SK-N-SH treated with all-trans-retinoic acid at 6 μM for 48 hours (cell line): ENCODE measurements at regions not wholly inside any gene's neighbourhood (a gene's known extent, or its start where the extent isn't known, plus 50 kb on each side); places are given as distances from the start of the nearest gene placed in this dataset.

Experiments
- ATAC-seq: fragments of 200-7000 bp; cut with Tn5 transposase; 3 replicates; pipeline ENCODE4 v1.9.1; 2020; ENCODE audit warnings: mild to moderate bottlenecking, moderate library complexity
- ARNTL ChIP-seq: fragments of 450-650 bp; formaldehyde crosslinking; IDR thresholded peaks from 2 replicates; pipeline ENCODE4 v1.5.0; 2020; ENCODE audit warnings: low read depth, mild to moderate bottlenecking, moderate library complexity, borderline replicate concordance
- BACH2 ChIP-seq: fragments of 250-450 bp; sonication (Bioruptor Pico); IDR thresholded peaks from 2 replicates; pipeline ENCODE4 v1.9.0; 2021; ENCODE audit warnings: mild to moderate bottlenecking, borderline replicate concordance
- CSDC2 ChIP-seq: fragments of 250-450 bp; sonication (Bioruptor Pico); IDR thresholded peaks from 2 replicates; pipeline ENCODE4 v1.5.0; 2020; ENCODE audit warnings: mild to moderate bottlenecking, moderate library complexity
- ESRRG ChIP-seq: fragments of 250-450 bp; sonication (Bioruptor Pico); IDR thresholded peaks from 2 replicates; pipeline ENCODE4 v1.6.1; 2021; ENCODE audit warnings: mild to moderate bottlenecking
- GLIS3 ChIP-seq: fragments of 250-450 bp; sonication (Bioruptor Pico); IDR thresholded peaks from 2 replicates; pipeline ENCODE4 v1.5.0; 2020; ENCODE audit warnings: mild to moderate bottlenecking, moderate library complexity
- ISL1 ChIP-seq: fragments of 250-450 bp; sonication (Bioruptor Pico); IDR thresholded peaks from 2 replicates; pipeline ENCODE4 v2.1.2; 2022; ENCODE audit warnings: mild to moderate bottlenecking, moderate library complexity
- OSR1 ChIP-seq: fragments of 250-450 bp; sonication (Bioruptor Pico); IDR thresholded peaks from 2 replicates; pipeline ENCODE4 v1.8.0; 2022; ENCODE audit warnings: moderate library complexity, mild to moderate bottlenecking, inconsistent platforms
- PATZ1 ChIP-seq: fragments of 250-450 bp; sonication (Bioruptor Pico); IDR thresholded peaks from 2 replicates; pipeline ENCODE4 v1.8.0; 2020; ENCODE audit warnings: mild to moderate bottlenecking, moderate library complexity, borderline replicate concordance
- PPARA ChIP-seq: fragments of 250-450 bp; sonication (Bioruptor Pico); IDR thresholded peaks from 2 replicates; pipeline ENCODE4 v1.5.0; 2020; ENCODE audit warnings: mild to moderate bottlenecking, borderline replicate concordance
- SNAI2 ChIP-seq: fragments of 250-450 bp; sonication (Bioruptor Pico); IDR thresholded peaks from 2 replicates; pipeline ENCODE4 v1.5.0; 2020; ENCODE audit warnings: mild to moderate bottlenecking, moderate library complexity
- TCF4 ChIP-seq: fragments of 250-450 bp; sonication (Bioruptor Pico); IDR thresholded peaks from 2 replicates; pipeline ENCODE4 v1.8.0; 2021; ENCODE audit warnings: mild to moderate bottlenecking, moderate library complexity, borderline replicate concordance
- TOX ChIP-seq: fragments of 250-450 bp; sonication (Bioruptor Pico); IDR thresholded peaks from 2 replicates; pipeline ENCODE4 v1.8.0; 2021; ENCODE audit warnings: mild to moderate bottlenecking, moderate library complexity, borderline replicate concordance
- TSHZ2 ChIP-seq: fragments of 250-450 bp; sonication (Bioruptor Pico); IDR thresholded peaks from 2 replicates; pipeline ENCODE4 v1.5.0; 2020; ENCODE audit warnings: mild to moderate bottlenecking, moderate library complexity
- ZC3H10 ChIP-seq: fragments of 250-450 bp; sonication (Bioruptor Pico); IDR thresholded peaks from 2 replicates; pipeline ENCODE4 v1.5.1; 2021; ENCODE audit warnings: mild to moderate bottlenecking, moderate library complexity
- ZFP3 ChIP-seq: fragments of 250-450 bp; sonication (Bioruptor Pico); IDR thresholded peaks from 2 replicates; pipeline ENCODE4 v1.5.0; 2020; ENCODE audit warnings: mild to moderate bottlenecking, moderate library complexity
- ZFP30 ChIP-seq: fragments of 450-650 bp; formaldehyde crosslinking; IDR thresholded peaks from 2 replicates; pipeline ENCODE4 v1.5.0; 2022; ENCODE audit warnings: mild to moderate bottlenecking, moderate library complexity
- ZNF565 ChIP-seq: fragments of 450-650 bp; formaldehyde crosslinking; conservative IDR thresholded peaks from 2 replicates; pipeline ENCODE4 v1.5.0; 2020; ENCODE audit warnings: low read depth, mild to moderate bottlenecking, moderate library complexity
- ZNF70 ChIP-seq: fragments of 450-650 bp; formaldehyde crosslinking; IDR thresholded peaks from 2 replicates; pipeline ENCODE4 v1.5.0; 2020; ENCODE audit warnings: mild to moderate bottlenecking, moderate library complexity
- ZNF8 ChIP-seq: fragments of 450-650 bp; formaldehyde crosslinking; IDR thresholded peaks from 2 replicates; pipeline ENCODE4 v1.5.0; 2020; ENCODE audit warnings: mild to moderate bottlenecking, moderate library complexity
- TF ChIP-seq, protein P1 (sequence below): fragments of 250-450 bp; sonication (Bioruptor Pico); IDR thresholded peaks from 2 replicates; pipeline ENCODE4 v1.8.0; 2021; ENCODE audit warnings: low read depth, mild to moderate bottlenecking, moderate library complexity, borderline replicate concordance
- TF ChIP-seq, protein P2 (sequence below): fragments of 250-450 bp; sonication (Bioruptor Pico); IDR thresholded peaks from 2 replicates; pipeline ENCODE4 v1.5.1; 2020; ENCODE audit warnings: low read depth, mild to moderate bottlenecking, moderate library complexity
- TF ChIP-seq, protein P3 (sequence below): fragments of 250-450 bp; sonication (Bioruptor Pico); IDR thresholded peaks from 2 replicates; pipeline ENCODE4 v1.5.1; 2021; ENCODE audit warnings: mild to moderate bottlenecking, moderate library complexity

DNA sequence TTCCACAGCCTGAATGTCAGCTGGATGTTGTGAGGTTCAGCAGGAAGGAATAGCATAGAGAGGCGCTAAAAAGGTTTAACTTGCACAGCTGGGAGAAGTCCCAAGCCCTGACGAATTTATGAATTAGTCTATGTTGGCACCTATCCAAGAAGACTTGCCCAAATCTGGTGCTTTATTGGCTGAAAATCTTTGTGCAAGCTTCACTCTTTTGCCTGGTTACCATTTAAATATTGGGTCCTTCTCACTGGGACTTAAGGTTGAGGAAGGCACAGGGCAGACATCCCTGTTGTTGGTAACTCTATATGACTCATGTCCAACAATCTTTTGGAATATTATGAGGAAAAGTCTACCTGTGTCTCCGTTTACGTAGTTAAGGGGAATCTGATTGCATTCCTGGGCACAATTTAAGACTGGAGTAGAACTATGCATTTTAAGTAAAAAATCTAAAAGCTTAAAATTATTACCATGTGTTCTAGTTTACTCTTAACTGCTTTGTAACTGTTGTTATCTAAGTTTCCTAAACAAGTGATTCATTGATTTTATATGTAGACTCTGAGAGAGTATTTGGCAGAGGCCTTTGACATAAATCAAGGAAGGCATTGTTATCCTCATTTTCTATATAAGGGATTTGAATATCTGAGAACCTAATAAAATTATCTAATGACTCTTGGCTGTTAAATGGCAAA, 181.7 kb upstream of the DPYD start:
- TF ChIP-seq CSDC2 (CRISPR knock-in tag) = no peak
- no peak for TF ChIP-seq ZNF565 (CRISPR knock-in tag)
- peak; percentile 57; the same call in 1 of the 2 replicates for TF ChIP-seq ISL1
- TF ChIP-seq ZC3H10 (CRISPR knock-in tag) = no peak
- TF ChIP-seq ZNF8 (CRISPR knock-in tag) = no peak
- peak; percentile 79 for ATAC-seq

- ATAC-seq = no peak
These were observed 180.5 kb upstream of the DPYD start for GRCh38 chr1:98101364-98101763.

GRCh38 chr1:98099501-98099900, 178.7 kb upstream of the DPYD start:
- no peak for ATAC-seq
- TF ChIP-seq TSHZ2 (no peak), ZC3H10 (CRISPR knock-in tag) (no peak), GLIS3 (no peak), TCF4 (CRISPR knock-in tag) (no peak), CSDC2 (CRISPR knock-in tag) (no peak), SNAI2 (CRISPR knock-in tag) (no peak), PATZ1 (CRISPR knock-in tag) (no peak), ARNTL (no peak), ZNF565 (CRISPR knock-in tag) (no peak), PPARA (CRISPR knock-in tag) (no peak), ZFP3 (CRISPR knock-in tag) (no peak)

More at GRCh38 chr1:98101364-98101763, 180.5 kb upstream of the DPYD start:
- TF ChIP-seq, protein P1, sequence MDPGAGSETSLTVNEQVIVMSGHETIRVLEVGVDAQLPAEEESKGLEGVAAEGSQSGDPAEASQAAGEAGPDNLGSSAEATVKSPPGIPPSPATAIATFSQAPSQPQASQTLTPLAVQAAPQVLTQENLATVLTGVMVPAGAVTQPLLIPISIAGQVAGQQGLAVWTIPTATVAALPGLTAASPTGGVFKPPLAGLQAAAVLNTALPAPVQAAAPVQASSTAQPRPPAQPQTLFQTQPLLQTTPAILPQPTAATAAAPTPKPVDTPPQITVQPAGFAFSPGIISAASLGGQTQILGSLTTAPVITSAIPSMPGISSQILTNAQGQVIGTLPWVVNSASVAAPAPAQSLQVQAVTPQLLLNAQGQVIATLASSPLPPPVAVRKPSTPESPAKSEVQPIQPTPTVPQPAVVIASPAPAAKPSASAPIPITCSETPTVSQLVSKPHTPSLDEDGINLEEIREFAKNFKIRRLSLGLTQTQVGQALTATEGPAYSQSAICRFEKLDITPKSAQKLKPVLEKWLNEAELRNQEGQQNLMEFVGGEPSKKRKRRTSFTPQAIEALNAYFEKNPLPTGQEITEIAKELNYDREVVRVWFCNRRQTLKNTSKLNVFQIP (CRISPR knock-in tag) = no peak
- TF ChIP-seq ZC3H10 (CRISPR knock-in tag) (no peak), GLIS3 (no peak), ZFP30 (CRISPR knock-in tag) (no peak), ESRRG (CRISPR knock-in tag) (no peak), BACH2 (CRISPR knock-in tag) (no peak), CSDC2 (CRISPR knock-in tag) (no peak), TOX (CRISPR knock-in tag) (no peak), TCF4 (CRISPR knock-in tag) (no peak), TSHZ2 (no peak), OSR1 (CRISPR knock-in tag) (no peak), ARNTL (no peak), ZNF70 (CRISPR knock-in tag) (no peak)
- TF ChIP-seq, protein P2, sequence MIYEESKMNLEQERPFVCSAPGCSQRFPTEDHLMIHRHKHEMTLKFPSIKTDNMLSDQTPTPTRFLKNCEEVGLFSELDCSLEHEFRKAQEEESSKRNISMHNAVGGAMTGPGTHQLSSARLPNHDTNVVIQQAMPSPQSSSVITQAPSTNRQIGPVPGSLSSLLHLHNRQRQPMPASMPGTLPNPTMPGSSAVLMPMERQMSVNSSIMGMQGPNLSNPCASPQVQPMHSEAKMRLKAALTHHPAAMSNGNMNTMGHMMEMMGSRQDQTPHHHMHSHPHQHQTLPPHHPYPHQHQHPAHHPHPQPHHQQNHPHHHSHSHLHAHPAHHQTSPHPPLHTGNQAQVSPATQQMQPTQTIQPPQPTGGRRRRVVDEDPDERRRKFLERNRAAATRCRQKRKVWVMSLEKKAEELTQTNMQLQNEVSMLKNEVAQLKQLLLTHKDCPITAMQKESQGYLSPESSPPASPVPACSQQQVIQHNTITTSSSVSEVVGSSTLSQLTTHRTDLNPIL (CRISPR knock-in tag) = no peak
- TF ChIP-seq, protein P3, sequence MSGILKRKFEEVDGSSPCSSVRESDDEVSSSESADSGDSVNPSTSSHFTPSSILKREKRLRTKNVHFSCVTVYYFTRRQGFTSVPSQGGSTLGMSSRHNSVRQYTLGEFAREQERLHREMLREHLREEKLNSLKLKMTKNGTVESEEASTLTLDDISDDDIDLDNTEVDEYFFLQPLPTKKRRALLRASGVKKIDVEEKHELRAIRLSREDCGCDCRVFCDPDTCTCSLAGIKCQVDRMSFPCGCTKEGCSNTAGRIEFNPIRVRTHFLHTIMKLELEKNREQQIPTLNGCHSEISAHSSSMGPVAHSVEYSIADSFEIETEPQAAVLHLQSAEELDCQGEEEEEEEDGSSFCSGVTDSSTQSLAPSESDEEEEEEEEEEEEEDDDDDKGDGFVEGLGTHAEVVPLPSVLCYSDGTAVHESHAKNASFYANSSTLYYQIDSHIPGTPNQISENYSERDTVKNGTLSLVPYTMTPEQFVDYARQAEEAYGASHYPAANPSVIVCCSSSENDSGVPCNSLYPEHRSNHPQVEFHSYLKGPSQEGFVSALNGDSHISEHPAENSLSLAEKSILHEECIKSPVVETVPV (CRISPR knock-in tag) = no peak
